NCI-H1048 (cell line): ENCODE measurements at regions not wholly inside any gene's neighbourhood (a gene's known extent, or its start where the extent isn't known, plus 50 kb on each side); places are given as distances from the start of the nearest gene placed in this dataset.

Experiments used
- DNase-seq: peaks from one replicate; lab custom pipeline; 2025; lab: John Stamatoyannopoulos, UW

GRCh38 chr7:46879783-46880182, 702.1 kb downstream of the TNS3 start:
- no peak for DNase-seq

DNA sequence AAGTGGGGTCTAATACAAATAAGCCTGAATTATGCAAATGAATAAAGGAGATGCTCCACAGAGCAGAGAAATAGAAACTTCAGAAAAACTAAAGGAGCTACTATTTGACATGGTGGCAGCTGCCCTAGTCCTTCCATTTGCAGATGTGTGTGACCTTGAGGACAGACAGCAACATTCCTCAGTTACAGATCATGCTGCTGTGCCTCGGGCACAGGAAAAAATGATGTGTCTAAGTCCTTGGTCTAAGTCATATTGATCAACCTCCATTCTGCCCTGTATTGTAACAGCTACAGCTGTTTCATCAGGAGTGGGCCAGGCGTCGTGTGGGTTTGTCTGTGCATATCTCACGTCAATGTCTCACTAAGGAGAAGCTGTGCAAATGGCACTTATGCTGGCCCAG, 710.4 kb downstream of the TNS3 start:
- no peak for DNase-seq

GRCh38 chr7:46864716-46865115, 717.2 kb downstream of the TNS3 start:
- no peak for DNase-seq

DNA sequence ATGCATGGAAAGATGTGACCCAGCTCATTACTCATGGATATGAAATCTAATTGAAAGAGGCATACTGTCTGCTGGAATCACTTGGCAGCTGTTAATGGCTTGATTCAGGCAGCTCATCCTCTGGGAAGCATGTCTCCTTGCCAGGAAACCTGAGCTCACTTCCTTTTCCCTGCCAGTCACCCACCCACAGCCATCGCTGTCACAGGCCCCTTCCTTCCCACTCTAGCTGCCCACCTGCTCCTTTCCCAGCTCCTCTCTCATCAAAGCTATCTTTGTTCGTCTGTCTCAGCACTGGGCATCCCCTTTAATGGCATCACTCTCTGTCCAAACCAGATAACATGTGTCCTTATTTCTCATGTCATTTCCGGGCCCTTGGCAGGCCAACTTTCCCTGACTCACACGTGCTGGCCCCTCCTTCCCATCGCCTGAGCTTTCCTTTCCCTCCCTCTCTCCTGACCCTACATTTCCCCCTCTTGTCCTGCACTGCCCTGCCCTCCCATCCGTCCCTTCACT, 721.9 kb downstream of the TNS3 start:
- no peak for DNase-seq

GRCh38 chr7:46855851-46856250, 726.1 kb downstream of the TNS3 start:
- DNase-seq: no peak

- no peak for DNase-seq
These were observed 726.9 kb downstream of the TNS3 start for GRCh38 chr7:46854958-46855473.

DNA sequence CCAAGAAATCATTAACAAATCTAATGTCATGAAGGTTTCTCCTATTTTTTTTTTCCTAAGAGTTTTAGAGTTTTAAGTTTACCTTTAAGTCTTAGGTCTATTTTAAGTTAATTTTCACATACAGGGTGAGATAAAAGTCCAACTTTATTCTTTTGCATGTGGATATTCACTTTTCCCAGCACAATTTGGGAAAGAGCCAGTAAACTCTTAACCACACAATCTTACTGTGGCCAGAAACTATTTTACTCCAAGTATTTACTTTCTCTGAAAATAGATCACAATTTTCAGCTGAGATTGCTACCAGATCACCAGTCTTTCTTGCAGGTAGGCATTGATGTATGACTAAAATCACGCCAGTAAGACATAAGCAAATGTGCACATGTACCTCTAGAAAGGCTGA, 728.5 kb downstream of the TNS3 start:
- DNase-seq: no peak

- no peak for DNase-seq
These were observed 729.1 kb downstream of the TNS3 start for GRCh38 chr7:46852795-46853194.

DNA sequence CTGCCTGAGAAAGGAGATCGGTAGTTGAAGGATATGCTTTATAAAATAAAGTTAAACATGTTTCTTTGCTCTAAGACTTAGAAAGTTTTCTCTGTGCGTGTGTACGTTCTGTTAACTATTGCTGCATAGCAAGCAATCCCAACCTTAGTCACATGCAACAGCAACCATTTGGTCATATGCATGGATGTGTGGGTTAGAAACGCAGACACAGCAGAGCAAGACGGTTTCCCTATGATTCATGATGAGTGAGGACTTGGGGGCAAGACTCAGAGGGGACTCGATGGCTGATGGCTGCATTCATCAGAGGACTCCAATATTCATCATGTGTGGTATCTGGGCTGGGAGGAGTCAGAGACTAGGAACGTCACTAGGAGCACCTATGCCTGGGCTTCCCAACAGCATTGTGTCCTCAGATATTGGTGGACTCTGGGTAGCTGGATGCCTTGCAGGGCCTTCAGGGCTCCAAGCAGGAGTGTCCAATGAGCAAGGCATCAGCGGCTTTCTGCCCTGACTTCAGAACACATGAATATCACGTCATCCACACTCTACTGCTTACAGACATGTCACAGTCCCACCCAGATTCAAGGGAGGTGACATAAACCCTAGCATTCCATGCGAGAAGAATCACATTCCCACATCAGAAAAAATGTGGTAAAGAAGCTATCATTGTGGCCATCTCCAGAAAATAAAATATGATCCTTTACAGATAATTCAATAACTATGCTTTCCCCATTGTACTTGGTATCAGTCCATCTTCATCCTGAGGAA, 731.2 kb downstream of the TNS3 start:
- DNase-seq: no peak

GRCh38 chr7:46848944-46849343, 733.0 kb downstream of the TNS3 start:
- no peak for DNase-seq

DNA sequence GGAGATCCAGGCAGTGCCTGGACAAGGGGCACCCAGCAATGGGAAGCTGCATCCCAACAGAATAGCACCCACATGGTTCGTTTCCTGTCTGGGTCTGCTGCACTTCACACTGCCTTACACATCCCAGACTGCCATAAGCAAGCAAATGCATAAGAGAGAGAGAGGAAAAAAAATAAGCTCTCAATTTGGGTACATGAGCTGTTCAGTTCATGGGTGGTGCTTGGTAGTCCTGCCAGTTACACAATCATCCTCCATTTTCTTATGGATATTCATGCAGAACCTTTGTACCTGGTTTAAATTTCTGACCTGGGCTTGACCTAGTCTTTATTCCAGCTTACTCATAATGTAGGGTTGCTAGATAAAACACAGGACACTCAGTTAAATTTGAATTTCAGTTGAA, 733.6 kb downstream of the TNS3 start:
- DNase-seq: no peak

- no peak for DNase-seq
These were observed 734.8 kb downstream of the TNS3 start for GRCh38 chr7:46847126-46847525.

DNA sequence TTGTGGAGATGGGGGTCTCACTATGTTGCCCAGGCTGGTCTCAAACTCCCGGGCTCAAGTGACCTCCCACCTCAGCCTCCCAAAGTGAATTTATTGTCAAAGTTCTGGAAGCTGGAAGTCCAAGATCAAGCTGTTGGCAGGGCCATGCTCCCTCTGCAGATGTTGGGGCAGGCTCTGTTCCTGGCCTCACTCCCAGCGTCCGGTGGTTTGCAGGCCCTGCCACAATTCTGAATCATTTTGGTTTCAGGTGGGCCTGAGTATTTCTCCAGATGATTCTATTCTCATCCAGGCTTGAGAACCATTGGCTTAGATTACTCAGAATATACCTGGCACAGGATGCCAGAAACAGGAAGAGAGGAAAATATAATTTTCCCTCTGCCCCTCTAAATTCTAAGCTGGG, 737.4 kb downstream of the TNS3 start:
- no peak for DNase-seq

- no peak for DNase-seq
These were observed 740.7 kb downstream of the TNS3 start for GRCh38 chr7:46841248-46841647.

GRCh38 chr7:46839651-46840050, 742.3 kb downstream of the TNS3 start:
- DNase-seq: no peak

- DNase-seq: no peak
These were observed 743.4 kb downstream of the TNS3 start for GRCh38 chr7:46838463-46838862.

GRCh38 chr7:46835556-46835955, 746.4 kb downstream of the TNS3 start:
- DNase-seq: no peak

DNA sequence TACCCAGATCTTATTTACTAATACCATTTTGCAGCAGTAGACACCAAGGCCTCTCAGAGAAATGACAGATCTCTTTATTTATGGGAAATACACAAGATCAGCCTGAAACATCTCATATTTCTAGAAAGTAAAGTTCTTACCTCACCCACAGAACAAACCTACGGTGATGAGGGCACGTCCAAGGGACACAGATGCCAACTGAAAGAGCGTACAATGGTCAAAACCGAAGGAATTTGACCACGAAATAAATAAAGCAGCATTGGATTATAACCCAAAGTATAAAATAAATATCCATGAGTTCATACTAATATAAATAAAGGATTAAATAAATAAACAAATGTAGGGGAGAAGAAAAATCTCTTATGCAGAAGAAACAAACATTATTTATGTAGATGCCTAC, 747.0 kb downstream of the TNS3 start:
- no peak for DNase-seq

DNA sequence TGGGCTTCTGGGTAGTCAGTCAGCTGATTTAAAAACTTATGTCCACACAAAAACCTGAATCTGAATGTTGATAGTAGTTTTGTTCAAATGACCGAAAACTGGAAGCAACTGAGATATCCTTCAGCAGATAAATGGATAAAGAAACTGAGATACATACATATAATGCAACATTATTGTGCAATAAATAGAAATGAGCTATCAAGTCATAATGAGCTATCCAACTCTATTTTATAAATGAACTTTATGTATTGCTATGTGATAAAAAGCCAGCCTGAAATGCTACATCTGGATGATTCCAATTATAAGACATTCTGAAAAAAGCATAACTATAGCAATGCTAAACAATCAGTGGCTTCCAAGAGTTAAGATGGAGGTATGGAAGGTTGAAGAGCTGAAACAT, 748.7 kb downstream of the TNS3 start:
- DNase-seq: no peak

- DNase-seq: no peak
These were observed 749.8 kb downstream of the TNS3 start for GRCh38 chr7:46832136-46832535.

DNA sequence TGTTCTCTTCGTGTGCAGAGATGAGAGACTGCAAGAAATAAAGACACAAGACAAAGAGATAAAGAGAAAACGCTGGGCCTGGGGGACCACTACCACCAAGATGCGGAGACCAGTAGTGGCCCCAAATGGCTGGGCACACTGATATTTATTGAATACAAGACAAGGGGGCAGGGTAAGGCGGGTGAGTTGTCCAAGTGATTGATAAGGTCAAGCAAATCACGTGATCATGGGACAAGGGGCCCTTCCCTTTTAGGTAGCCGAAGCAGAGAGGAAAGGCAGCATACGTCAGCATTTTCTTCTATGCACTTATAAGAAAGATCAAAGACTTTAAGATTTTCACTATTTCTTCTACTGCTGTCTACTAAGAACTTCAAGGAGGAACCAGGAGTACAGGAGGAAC, 762.1 kb downstream of the TNS3 start:
- no peak for DNase-seq

GRCh38 chr7:46814516-46815250, 767.2 kb downstream of the TNS3 start:
- no peak for DNase-seq

DNA sequence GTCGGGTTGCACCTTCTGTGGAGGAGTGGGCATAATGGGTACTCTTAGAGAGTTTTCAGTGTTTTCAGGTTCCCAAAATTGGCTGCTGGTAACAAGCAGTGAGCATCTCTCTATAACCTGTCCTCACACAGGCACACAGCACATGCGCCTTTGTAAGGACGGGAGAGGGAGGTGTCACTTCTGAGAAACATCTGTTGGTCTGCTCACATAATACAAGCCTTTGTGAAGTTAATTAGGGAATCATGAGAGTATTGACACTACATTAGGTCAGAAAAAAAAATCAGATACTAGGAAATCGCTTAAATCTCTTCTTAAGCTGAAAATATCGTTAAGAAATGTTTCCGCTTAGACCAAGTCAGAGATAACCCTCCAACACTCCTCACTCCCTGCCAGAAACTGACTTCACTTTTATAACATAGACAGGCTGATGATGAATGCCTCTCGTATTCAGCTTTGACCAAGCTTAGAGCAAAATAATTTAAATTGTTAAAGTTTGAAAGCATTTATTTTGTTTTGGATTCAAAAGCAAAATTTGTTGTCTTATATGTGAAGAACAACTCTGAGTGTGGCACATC, 769.7 kb downstream of the TNS3 start:
- no peak for DNase-seq
